ENCODE measurements at regions not wholly inside any gene's neighbourhood (a gene's known extent, or its start where the extent isn't known, plus 50 kb on each side); places are given as distances from the start of the nearest gene placed in this dataset.

DNA sequence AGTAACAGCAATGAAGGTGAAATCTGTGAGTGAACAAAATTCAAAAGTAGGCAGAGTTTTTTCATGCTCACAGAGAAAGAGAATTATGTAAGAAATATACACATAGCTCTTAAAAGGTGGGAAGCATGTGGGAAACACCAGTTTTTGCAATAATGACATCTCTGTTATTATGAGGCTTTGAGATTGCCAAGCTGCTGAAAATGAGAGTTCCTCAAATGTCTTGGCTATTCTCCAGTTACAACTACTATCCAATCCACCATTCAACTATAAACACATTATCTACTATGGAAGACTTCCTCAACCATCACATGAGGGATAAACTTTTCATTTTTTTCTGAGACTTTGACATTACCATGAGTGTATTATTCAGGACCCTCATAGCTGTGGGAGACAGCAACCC, 420.8 kb upstream of the ACTBL2 start:
- peaks cover 2% of the 10 kb centered on the region for H3K27me3 ChIP-seq (ENCODE audit: insufficient read depth, low read length, poor library complexity)
- no peaks in the 10 kb centered on the region for H3K36me3 ChIP-seq (ENCODE audit: insufficient read depth, low read length)
- H2AFZ ChIP-seq (ENCODE audit: low read depth, low read length): no peak overlapping the region
- H3K27ac ChIP-seq (ENCODE audit: low read length): no peak overlapping the region
- no peaks in the 10 kb centered on the region for H3K4me1 ChIP-seq (ENCODE audit: insufficient read depth, low read length)
- no peak for ATAC-seq (ENCODE audit: insufficient read depth, low read depth)
- TF ChIP-seq CTCF (IDR thresholded peaks at IDR 0.05; ENCODE audit: borderline replicate concordance, extremely low read depth, low read length, poor library complexity, severe bottlenecking) (no peak), EZH2 (IDR thresholded peaks at IDR 0.05; ENCODE audit: borderline replicate concordance, low read depth, low read length, severe bottlenecking) (no peak)
- no peaks in the 10 kb centered on the region for H4K20me1 ChIP-seq (ENCODE audit: insufficient read depth, low read length)
- H3K9ac ChIP-seq (ENCODE audit: low read depth, low read length): no peak overlapping the region
- H3K9me3 ChIP-seq (ENCODE audit: insufficient read depth, low read length, severe bottlenecking): no peaks in the 10 kb centered on the region
- DNase-seq: no peak
- H3K4me2 ChIP-seq (ENCODE audit: insufficient read depth, low read length): no peak overlapping the region
- no peaks in the 10 kb centered on the region for H3K79me2 ChIP-seq (ENCODE audit: insufficient read depth, low read length)
- no peak overlapping the region for H3K4me3 ChIP-seq (ENCODE audit: low read depth in 1 of 2, low read length in 2 of 2)

DNA sequence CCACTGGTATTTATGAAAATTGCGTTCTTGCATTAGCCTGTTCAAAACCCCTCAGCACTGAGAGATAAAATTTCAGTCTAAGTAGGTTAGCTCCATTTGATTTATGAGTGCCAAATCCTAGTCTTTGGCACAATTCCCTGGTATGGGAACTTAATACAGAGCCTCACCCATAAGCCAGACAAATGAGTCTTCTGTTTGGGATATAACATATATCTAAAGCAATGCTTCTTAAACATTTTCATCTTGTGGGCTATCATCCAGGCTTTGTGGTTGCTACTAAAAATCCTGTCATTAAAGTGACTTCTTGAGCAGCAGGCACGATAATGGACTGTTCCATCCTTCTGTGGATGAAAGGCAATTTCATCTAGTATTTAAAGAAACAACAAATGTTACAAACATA, 419.5 kb upstream of the ACTBL2 start:
- Histone ChIP-seq H3K4me2 (ENCODE audit: insufficient read depth, low read length) (no peak overlapping the region), H3K27ac (ENCODE audit: low read length) (no peak overlapping the region), H3K27me3 (ENCODE audit: insufficient read depth, low read length, poor library complexity) (peaks cover 2% of the 10 kb centered on the region), H3K4me1 (ENCODE audit: insufficient read depth, low read length) (no peaks in the 10 kb centered on the region), H3K9me3 (ENCODE audit: insufficient read depth, low read length, severe bottlenecking) (no peaks in the 10 kb centered on the region), H3K4me3 (ENCODE audit: low read depth in 1 of 2, low read length in 2 of 2) (no peak overlapping the region), H4K20me1 (ENCODE audit: insufficient read depth, low read length) (no peaks in the 10 kb centered on the region), H3K79me2 (ENCODE audit: insufficient read depth, low read length) (no peaks in the 10 kb centered on the region), H3K36me3 (ENCODE audit: insufficient read depth, low read length) (no peaks in the 10 kb centered on the region), H3K9ac (ENCODE audit: low read depth, low read length) (no peak overlapping the region), H2AFZ (ENCODE audit: low read depth, low read length) (no peak overlapping the region)
- TF ChIP-seq CTCF (IDR thresholded peaks at IDR 0.05; ENCODE audit: borderline replicate concordance, extremely low read depth, low read length, poor library complexity, severe bottlenecking) (no peak), EZH2 (IDR thresholded peaks at IDR 0.05; ENCODE audit: borderline replicate concordance, low read depth, low read length, severe bottlenecking) (no peak)
- DNase-seq (no peak), ATAC-seq (ENCODE audit: insufficient read depth, low read depth) (no peak)

DNA sequence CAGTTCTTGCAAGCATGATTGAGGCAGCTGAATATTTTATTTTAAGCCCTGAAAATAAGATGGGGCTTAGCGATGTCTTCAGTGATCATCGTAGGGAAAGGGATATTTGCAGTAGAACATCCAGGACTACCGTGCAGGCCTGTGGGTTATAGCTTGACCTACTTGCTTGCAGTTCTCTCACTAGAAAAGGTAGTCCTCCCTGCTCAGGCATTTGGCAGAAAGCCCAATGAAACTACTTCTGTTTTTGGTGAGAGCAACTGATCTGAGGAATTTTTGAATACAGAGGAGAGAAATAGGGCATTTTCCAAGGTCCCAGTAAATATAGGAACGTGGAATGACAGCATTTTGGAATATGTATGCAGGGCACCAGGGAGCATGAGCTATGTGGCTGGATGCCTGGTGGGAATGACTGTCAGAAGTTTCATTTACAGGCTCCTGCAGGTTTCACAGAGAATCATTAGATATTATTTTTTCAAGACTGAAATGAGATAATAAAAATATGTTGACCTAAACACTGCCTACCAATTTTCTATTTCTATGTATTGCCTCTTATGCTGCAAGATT, 417.9 kb upstream of the ACTBL2 start:
- no peaks in the 10 kb centered on the region for H3K9me3 ChIP-seq (ENCODE audit: insufficient read depth, low read length, severe bottlenecking)
- no peak overlapping the region for H3K27ac ChIP-seq (ENCODE audit: low read length)
- H3K36me3 ChIP-seq (ENCODE audit: insufficient read depth, low read length): no peaks in the 10 kb centered on the region
- H3K4me2 ChIP-seq (ENCODE audit: insufficient read depth, low read length): no peak overlapping the region
- TF ChIP-seq EZH2 (IDR thresholded peaks at IDR 0.05; ENCODE audit: borderline replicate concordance, low read depth, low read length, severe bottlenecking) (no peak), CTCF (IDR thresholded peaks at IDR 0.05; ENCODE audit: borderline replicate concordance, extremely low read depth, low read length, poor library complexity, severe bottlenecking) (no peak)
- DNase-seq (no peak), ATAC-seq (ENCODE audit: insufficient read depth, low read depth) (no peak)
- H4K20me1 ChIP-seq (ENCODE audit: insufficient read depth, low read length): no peaks in the 10 kb centered on the region
- no peak overlapping the region for H3K9ac ChIP-seq (ENCODE audit: low read depth, low read length)
- no peak overlapping the region for H2AFZ ChIP-seq (ENCODE audit: low read depth, low read length)
- H3K4me3 ChIP-seq (ENCODE audit: low read depth in 1 of 2, low read length in 2 of 2): no peak overlapping the region
- no peaks in the 10 kb centered on the region for H3K79me2 ChIP-seq (ENCODE audit: insufficient read depth, low read length)
- peaks cover 2% of the 10 kb centered on the region for H3K27me3 ChIP-seq (ENCODE audit: insufficient read depth, low read length, poor library complexity)
- no peaks in the 10 kb centered on the region for H3K4me1 ChIP-seq (ENCODE audit: insufficient read depth, low read length)

DNA sequence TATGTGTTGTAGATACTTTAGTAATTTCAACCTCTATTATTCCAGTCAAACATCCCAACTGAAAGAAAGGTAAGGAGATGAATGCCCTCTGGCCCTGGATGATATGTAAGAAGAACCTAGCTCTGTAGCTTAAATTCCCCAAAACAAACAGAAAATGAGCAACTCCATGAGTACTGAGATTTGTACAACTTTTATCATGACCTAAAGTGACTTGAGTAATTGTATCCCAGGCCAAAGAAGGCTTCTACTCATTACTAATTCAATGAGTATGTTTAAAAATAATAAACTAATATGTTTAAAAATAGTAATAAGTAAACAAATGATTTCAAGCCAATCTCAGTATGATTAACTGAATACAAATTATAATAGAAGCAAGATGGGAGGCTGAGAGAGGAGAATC, 414.0 kb upstream of the ACTBL2 start:
- DNase-seq (no peak), ATAC-seq (ENCODE audit: insufficient read depth, low read depth) (no peak)
- Histone ChIP-seq H2AFZ (ENCODE audit: low read depth, low read length) (no peak overlapping the region), H4K20me1 (ENCODE audit: insufficient read depth, low read length) (no peaks in the 10 kb centered on the region), H3K27me3 (ENCODE audit: insufficient read depth, low read length, poor library complexity) (no peaks in the 10 kb centered on the region), H3K27ac (ENCODE audit: low read length) (no peak overlapping the region), H3K4me2 (ENCODE audit: insufficient read depth, low read length) (no peak overlapping the region), H3K36me3 (ENCODE audit: insufficient read depth, low read length) (no peaks in the 10 kb centered on the region), H3K79me2 (ENCODE audit: insufficient read depth, low read length) (no peaks in the 10 kb centered on the region), H3K9me3 (ENCODE audit: insufficient read depth, low read length, severe bottlenecking) (no peaks in the 10 kb centered on the region), H3K4me1 (ENCODE audit: insufficient read depth, low read length) (no peaks in the 10 kb centered on the region), H3K4me3 (ENCODE audit: low read depth in 1 of 2, low read length in 2 of 2) (no peak overlapping the region), H3K9ac (ENCODE audit: low read depth, low read length) (no peak overlapping the region)
- no peak for TF ChIP-seq EZH2 (IDR thresholded peaks at IDR 0.05; ENCODE audit: borderline replicate concordance, low read depth, low read length, severe bottlenecking)
- no peak for TF ChIP-seq CTCF (IDR thresholded peaks at IDR 0.05; ENCODE audit: borderline replicate concordance, extremely low read depth, low read length, poor library complexity, severe bottlenecking)
